Inflammatory macrophage treated with lipopolysaccharide for 4 hours (primary cell): ENCODE measurements at regions not wholly inside any gene's neighbourhood (a gene's known extent, or its start where the extent isn't known, plus 50 kb on each side); places are given as distances from the start of the nearest gene placed in this dataset.
A peak's percentile ranks its signal among the peaks of the same experiment; 100 is the strongest.

Experiments
- DNase-seq: peaks from one replicate; pipeline ENCODE4 v3.0.0-alpha.2; 2020

- DNase-seq = no peak
Observed at GRCh38 chr9:27752069-27752468, 178.8 kb upstream of the C9orf72 start.

GRCh38 chr9:27755846-27756245, 182.6 kb upstream of the C9orf72 start:
- no peak for DNase-seq

GRCh38 chr9:27756418-27756817, 183.1 kb upstream of the C9orf72 start:
- DNase-seq = no peak

- no peak for DNase-seq
Observed at GRCh38 chr9:27763831-27764230, 190.6 kb upstream of the C9orf72 start.

- DNase-seq = no peak
Observed at GRCh38 chr9:27765266-27766072, 192.2 kb upstream of the C9orf72 start.

GRCh38 chr9:27766073-27766835, 193.0 kb upstream of the C9orf72 start:
- DNase-seq = no peak

GRCh38 chr9:27768781-27769180, 195.5 kb upstream of the C9orf72 start:
- DNase-seq = no peak

GRCh38 chr9:27770541-27770940, 197.3 kb upstream of the C9orf72 start:
- no peak for DNase-seq

GRCh38 chr9:27771803-27772545, 198.7 kb upstream of the C9orf72 start:
- DNase-seq = peak; percentile 20

GRCh38 chr9:27784847-27785713, 211.8 kb upstream of the C9orf72 start:
- DNase-seq = peak; percentile 76

- peak; percentile 86 for DNase-seq
Observed at GRCh38 chr9:27785714-27786100, 212.4 kb upstream of the C9orf72 start.

GRCh38 chr9:27787891-27788290, 214.6 kb upstream of the C9orf72 start:
- peak; percentile 64 for DNase-seq

GRCh38 chr9:27791311-27791710, 218.0 kb upstream of the C9orf72 start:
- DNase-seq = no peak

GRCh38 chr9:27792971-27793689, 219.8 kb upstream of the C9orf72 start:
- DNase-seq = no peak

- DNase-seq = no peak
Observed at GRCh38 chr9:27799326-27799725, 226.0 kb upstream of the C9orf72 start.

GRCh38 chr9:27800159-27800558, 226.9 kb upstream of the C9orf72 start:
- DNase-seq = no peak

- DNase-seq = no peak
Observed at GRCh38 chr9:27800692-27801370, 227.6 kb upstream of the C9orf72 start.

- peak; percentile 2 for DNase-seq
Observed at GRCh38 chr9:27801545-27801944, 228.3 kb upstream of the C9orf72 start.

GRCh38 chr9:27802418-27802817, 229.1 kb upstream of the C9orf72 start:
- no peak for DNase-seq

- DNase-seq = no peak
Observed at GRCh38 chr9:27808864-27809263, 235.6 kb upstream of the C9orf72 start.

GRCh38 chr9:27817747-27818146, 244.5 kb upstream of the C9orf72 start:
- DNase-seq = no peak
